Stimulated activated CD4-positive, alpha-beta T cell treated with anti-CD3 and anti-CD28 coated beads, TNF-alpha, amount 100 ng/mL, for 4 hours (primary cell): ENCODE measurements at regions not wholly inside any gene's neighbourhood (a gene's known extent, or its start where the extent isn't known, plus 50 kb on each side); places are given as distances from the start of the nearest gene placed in this dataset.

ENCODE experiments used
- DNase-seq, 3 experiments: peaks; one replicate each; pipeline ENCODE4 v3.0.0-alpha.2; 2020; ENCODE audit warnings: low read depth in 3 of 3

DNA sequence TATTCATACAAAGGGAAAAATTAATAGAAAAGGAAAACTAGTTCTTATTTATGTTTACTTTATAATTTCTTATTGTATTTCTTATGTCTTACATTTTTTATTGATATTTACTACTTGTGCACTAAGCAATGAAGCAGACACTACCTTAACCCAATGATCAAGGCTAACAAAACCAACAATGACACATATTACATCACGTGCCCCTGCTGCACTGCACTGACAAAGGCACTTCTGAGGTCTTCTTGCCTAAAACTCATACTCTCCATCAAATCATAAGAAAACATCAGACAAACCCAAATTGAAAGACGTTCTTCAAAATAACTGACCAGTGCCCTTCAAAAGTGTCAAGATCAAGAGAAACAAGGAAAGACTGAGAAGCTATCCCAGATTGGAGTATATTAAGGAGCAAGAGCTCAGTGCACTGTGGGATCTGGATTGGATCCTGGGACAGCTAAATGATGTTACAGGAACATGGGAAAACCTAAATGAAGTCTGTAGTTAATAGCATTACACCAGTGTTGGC is 230.9 kb downstream of the AUH start:
- DNase-seq, result no peak

DNA sequence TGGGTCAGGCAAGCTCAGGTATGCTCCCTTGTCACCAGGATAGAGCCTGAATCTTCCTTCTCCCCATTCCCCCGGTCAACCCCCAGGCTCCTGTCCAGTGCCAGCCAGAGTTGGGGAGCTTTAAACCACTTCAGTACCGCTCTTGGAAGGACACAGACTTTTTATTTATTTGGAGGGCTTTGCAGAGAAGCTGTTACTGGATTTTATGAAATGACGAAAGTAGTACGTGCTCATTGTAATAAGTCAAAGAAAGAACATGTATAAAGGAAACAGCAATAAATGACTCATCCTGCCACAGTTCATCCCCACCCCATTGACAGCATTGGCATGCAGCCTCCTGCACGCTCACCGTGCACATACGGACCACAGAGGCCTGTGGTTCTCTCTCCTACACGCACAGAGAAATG is 230.3 kb downstream of the AUH start:
- DNase-seq, result peak in 1 of 3 experiments; percentile 13

DNA sequence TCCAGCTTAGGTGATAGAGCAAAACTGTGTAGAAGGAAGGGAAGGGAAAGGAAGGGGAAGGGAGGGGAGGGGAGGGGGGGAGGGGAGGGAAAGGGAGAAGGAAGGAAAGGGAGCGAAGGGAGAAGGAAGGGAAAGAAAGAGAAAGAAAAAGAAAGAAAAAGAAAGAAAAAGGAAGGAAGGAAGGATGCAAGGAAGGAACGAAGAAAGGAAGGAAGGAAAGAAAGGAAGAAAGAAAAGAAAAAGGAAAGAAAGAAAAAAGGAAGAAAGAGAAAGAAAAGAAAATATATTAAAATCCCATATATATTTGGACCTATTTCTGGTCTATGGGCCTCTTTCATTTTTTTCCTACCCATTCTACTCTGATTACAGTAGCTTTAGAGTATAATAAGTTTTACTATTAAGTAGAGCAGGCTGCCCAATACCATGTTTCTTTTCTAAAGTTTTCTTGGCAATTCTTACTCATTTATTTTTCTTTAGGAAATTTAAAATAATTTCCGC is 229.1 kb downstream of the AUH start:
- no peak for DNase-seq

DNA sequence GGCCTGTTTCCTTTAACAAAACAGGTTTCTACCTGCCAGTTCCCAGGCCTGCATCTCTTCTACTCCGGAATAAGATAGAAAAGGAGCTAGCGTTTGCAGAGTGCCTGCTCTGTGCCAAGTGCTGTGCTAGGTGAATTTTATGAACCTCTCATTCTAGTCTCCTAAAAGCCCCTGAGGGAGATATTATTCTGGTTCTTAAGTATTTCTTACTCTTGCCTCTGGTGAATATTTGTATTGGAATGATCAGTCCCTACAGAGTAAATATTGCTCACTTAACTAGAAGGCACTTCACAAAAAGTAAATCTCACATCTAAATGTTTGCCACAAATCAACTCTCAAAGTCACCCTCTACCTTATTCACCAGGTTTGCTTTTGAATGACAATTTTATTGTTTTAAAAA is 227.1 kb downstream of the AUH start:
- no peak for DNase-seq

DNA sequence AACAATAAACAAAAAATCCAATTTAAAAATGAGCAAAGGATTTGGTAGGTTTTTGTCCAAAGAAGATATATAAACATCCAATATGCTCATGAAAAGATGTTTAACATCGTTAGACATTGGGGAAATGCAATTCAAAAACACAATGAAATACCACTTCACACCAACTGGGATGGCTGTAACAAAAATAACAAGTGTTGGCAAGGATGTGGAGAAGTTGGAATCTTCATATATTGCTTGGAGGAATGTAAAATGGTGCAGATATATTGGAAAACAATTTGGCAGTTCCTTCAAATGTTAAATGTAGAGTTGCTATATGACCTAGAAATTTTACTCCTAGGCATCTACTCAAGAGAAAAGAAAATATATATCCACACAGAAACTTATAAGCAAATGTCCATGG is 224.3 kb downstream of the AUH start:
- no peak for DNase-seq

DNA sequence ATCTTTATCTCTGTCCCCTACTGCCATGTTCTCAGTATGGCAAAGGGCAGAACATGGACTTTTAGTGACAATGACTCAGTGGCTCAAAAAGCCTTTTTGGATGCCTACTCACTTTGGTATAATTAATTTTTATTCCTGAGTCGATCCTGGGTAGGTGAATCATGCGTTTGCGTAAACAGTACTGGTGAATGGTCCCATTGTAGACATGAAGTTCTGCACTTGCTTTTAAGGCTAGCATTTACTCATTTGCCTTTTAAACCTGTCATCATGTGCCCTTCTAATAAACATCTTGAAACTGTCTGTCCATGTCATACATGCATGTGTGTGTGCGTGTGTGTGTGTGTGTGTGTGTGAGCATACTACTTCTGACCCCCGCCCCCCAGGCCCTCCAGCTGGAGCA is 223.0 kb downstream of the AUH start:
- DNase-seq, result no peak

DNA sequence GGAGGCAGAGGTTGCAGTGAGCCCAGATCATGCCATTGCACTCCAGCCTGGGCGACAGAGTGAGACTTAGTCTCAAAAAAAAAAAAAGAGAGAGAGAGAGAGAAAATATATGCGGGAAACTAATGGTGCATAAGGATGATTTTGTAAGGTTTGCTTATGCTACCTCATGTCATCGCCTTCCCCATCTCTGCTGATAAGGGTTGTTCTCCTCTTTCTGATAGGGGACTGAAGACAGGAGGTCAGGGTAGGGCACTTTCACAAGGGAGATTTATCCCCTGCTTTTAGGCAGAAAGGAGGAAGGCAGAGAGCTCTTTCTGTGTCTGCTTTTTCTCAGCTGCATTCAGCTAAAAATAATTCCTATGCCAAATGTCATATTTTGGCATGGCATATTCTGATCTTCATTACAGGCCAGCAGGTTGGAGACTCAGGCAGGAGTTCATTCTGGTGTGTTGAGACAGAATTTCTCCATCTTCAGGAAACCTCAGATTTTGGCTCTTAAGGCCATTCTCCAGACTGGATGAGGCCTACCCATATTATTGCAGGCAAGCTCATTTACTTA is 220.2 kb downstream of the AUH start:
- DNase-seq, result no peak

DNA sequence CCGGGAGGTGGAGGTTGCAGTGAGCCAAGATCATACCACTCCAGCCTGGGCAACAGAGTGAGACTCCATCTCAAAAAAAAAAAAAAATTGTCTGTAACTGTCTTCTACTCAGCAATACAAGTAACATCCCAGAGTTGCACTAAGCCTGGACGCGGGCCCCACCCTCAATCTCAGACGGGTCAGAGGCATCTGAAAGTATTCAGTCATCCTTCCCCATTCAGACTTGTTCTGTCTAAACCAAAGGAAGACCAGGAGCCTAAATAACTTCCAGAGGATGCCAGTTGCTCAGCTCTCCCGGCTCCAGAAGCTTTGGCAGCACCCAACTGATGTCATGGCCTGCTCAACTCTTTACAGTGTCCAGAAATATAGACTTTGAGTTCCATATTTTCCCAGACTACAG is 218.6 kb downstream of the AUH start:
- DNase-seq, result no peak

DNA sequence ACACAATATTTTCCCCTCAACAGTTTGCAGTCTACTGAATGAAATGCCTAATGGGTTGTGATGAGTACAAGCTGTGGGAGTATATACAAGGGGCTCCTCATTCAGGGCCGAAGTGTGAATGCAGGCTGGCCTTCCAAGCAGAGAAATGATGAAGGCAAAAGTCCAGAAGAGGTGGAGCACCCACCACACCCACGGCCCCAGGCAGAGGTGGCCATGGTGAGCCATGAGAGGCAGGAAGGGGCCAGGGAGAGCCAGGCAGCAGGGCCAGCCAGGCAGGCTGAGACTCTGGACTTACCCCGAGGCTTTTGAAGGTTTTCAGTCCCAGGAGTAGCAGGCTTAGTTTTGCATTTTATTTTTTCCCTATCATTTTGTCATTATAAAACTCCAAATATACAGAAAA is 218.1 kb downstream of the AUH start:
- DNase-seq, result no peak

DNA sequence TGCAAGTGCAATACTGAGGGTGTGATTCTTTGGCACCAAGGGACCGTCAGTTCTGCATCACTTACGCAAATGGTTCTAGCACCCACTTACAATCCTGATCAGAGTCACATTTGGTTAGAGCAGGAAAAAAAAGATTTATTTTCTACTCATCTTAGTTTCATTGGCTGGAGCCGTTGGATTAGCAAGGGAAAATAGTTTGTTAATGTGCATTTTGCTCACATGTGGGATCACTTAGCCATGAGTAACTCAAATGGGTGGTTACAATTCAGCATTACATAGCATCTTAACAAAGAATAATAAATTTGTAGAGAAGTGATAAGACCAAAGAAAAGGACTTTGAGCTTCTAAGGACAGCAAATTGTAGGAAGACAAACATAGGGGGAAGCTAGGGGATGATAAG is 216.9 kb downstream of the AUH start:
- DNase-seq, result no peak

DNA sequence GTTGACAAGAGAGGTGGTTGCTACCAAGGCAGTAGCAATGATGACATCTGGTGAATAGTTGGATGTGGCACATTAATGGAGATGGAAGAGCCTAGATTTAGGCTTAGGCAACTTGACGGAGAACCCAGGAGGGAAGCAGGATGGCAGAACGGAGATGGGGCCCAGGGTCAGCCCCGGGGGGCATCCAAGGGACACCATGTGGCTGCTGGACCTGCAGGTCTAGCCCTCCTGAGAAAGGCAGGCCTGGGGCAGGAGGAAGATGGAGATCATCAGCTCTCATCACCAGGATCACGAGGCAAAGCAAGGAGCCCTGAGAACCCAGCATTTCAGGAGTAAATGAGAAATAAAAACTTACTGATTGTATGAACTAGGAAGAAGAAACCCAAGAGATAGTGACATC is 216.2 kb downstream of the AUH start:
- DNase-seq, result no peak

DNA sequence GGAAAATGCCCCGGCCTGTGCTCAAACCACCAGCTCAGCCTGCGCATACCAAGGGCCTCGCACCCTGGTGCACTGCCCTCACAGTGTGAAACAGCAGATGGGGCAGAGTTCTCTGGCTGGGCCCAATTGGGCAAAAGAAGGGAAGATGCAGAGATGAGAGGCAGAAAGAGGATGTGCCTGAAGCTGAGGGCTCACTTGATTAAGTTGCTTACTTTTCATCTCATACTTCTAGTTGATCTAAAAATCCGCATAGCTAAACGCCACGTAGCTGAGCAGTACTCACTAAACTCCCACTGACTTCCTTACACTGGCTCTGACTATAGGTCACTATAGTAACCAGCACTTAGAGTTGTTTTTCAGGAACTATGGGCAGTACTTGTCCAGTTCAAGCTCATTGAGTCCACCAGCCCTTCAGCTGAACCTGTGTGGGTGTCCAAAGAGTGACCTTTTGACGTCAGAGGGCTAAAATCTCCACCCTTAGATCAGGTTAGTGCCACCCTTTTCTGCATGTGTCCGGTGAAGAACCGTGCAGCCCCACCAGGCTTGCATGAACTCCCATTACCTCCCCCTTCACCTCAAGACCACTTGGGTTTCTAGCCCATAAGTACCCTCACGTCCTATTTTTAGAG is 215.2 kb downstream of the AUH start:
- no peak for DNase-seq

DNA sequence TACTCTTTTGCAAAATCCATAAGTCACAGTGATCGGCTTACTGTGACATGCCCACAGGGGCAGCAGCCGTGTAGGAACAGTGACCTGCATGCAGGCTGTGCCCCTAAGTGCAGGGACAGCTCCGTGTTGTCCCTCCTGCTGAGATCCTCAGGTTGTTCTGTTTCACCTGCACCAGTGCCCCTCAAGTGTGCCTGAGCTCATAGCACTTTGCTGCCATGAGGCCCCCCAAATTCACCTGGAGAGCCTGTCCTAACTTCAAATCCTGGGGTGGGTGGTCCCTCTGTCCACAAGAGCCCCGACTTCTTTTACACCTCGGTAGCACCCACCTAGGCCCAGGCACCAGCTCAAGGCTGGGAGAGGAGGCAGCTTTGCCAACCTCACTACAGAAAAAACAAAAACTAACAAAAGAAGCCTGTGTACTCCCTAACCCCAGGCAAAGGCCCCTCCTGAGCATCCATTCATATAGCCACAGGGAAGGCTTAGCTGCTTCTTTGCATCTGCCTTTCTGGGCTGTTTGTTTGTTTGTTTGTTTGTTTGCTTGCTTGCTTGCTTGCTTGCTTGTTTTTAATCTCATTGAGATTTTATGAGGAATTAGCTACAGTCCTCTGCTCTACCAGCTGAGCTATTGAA is 214.5 kb downstream of the AUH start:
- no peak for DNase-seq

DNA sequence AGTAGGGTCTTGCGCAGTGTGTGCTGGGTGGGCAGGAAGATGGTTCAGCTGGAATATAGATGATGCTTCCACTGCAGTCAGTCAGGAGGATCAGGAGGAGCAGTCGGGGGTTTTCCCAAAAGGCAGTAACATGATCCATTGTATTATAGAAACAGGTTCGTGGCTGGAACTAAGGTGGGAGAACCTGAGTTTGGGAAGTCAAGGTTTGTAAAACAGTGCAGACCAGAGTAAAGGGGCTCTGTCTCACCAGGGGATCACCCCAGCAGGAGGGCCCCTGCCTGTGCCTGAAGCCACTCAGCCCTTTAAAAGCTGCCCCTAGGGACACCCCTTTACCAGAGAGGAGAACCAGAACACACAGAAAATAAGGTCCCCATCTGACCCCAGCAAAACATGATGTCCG is 213.4 kb downstream of the AUH start:
- no peak for DNase-seq

DNA sequence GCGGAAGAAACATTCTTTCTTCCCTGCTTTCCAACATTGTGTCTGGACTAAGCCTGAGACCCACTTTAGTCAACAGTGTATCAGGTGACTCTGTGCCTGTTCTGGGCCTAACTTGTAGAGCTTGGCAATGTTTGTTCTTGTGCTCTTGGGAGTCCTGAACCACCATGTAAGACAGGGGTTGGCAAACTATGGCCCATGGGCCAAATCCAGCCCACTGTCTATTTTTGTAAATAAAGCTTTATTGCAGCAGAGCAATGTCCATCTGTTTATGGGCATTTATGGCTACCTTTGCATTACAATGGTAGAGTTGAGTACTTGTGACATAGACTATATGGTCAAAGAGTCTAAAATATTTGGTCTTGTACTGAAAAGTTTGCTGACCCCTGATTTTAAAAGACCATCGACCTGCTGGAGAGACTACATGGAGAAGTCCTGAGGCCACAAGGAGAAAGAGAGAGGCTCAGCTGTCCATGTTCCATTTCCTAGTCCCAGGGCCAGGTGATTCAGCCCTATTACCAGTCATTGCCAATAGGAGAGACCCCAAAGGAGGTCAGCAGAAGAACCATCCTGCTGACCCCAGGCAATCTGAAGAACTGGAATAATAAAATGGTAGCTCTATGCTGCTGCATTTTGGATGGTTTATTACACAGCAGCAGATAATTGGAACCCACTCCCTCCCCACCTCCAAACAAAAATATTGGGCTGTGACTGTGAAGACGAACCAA is 211.3 kb downstream of the AUH start:
- no peak for DNase-seq

DNA sequence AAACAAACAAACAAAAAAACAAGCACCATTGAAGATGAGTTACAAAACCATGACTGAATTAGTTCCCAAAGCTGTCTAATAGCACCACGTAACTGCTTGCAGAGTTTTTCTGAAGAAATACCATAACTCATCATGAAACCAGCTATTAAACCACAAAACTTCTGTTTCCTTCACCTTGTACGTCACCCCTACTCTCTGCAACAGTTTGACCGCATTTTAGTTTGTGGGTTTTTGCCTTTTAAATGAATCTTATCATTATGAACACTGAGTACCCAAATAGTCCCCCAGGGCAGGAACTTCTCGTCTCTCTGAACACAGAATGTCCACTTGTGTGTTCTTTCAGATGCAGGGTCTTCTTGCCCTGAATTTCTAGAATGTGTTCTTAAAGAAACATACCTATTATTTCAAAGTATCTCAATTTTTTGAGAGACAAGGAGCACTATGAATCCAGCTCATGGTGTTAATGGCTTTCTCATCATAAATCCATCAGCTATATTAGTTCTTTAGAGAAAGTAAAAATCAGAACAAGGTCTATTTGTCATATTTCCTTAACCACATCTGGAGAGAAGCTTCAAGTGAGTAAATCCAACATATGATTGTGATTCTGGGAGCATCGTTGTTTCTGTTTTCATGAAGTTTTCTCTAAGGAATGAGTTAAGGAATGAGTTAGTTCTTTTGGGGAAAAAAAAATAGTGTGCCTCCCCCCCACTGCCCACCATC is 210.6 kb downstream of the AUH start:
- DNase-seq, result no peak

DNA sequence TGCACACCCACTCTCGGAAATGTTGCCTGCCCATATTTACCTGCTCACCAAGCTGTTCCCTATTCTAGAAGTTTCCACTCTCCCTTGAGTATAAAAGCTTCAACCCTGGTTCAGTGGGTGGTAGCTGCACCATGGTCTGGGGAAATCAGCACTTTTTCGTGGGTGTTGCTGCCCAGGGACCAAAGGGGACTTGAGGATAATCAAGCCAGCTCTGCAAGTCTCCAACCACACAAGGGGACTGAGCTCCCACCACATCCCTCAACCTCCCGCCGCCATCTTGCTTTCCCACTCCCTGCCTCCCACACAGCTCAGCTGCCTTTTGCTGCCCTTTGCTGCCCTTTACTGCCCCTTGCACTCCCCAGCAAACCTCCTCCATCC is 210.0 kb downstream of the AUH start:
- no peak for DNase-seq

DNA sequence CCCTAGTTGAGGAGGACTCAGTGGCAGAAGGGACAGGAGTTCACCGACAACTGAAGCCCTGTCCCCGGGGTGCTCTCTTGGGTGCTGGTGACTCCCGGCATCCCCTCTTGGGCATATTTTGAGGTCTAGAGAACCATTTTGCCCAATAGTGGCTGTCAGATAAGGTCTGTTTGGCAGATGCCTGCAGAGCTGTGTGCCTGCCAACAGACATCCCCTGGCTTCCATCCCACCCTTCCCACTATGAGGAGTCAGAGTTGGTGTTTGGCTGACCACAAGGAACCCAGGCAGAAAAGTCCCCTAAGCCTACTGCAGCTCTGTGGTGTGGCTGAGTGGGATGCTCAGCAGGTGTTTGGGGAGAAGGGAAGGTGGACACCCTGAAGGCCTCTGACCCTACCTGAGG is 207.0 kb downstream of the AUH start:
- DNase-seq, result no peak

DNA sequence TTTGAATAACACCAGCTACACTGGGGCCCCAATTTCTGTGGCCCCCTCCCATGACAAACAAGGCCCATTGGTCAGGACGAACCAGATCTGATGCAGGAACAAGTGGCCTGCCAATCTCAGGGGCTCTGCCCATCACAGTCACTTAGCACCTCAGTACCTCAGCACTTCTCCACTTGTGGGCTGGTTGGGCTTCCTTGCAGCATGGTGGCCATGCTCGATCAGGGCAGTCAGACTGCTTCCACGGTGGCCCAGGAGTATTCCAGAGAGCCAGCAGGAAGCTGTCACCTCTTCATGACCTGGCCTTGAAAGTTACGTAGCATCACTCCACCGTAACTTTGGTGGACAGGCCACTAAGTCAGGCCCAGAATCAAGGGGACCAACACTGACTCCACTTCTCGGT is 206.5 kb downstream of the AUH start:
- DNase-seq, result no peak

DNA sequence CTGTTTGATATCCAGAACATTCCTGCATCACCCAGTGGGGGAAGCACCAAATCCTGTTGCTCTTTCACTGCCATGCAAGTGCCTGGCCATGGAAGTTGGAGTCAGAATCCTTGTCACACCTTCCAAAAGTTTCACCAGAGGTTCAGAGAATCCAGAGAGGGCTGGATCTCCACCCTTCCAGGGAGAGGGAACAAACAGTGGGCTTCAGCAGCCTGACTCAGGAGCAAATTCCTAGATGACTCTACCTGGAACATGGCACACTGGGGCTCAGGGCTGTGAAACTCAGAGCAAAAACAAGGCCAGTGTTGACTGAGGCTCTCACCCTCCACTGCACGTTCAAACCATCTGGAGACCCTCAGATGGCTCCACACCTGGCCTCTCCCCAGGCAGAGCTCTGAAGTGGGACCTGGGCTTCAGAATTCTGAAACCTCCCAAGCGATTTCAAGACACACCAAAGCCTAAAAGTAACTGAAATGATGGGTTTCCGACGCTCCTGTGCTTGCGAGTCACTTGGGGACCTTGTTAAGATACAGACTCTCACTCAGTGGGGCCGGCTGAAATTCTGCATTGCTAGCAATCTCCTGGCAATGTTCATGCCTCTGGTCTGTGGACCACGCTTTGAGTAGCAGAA is 205.9 kb downstream of the AUH start:
- no peak for DNase-seq

DNA sequence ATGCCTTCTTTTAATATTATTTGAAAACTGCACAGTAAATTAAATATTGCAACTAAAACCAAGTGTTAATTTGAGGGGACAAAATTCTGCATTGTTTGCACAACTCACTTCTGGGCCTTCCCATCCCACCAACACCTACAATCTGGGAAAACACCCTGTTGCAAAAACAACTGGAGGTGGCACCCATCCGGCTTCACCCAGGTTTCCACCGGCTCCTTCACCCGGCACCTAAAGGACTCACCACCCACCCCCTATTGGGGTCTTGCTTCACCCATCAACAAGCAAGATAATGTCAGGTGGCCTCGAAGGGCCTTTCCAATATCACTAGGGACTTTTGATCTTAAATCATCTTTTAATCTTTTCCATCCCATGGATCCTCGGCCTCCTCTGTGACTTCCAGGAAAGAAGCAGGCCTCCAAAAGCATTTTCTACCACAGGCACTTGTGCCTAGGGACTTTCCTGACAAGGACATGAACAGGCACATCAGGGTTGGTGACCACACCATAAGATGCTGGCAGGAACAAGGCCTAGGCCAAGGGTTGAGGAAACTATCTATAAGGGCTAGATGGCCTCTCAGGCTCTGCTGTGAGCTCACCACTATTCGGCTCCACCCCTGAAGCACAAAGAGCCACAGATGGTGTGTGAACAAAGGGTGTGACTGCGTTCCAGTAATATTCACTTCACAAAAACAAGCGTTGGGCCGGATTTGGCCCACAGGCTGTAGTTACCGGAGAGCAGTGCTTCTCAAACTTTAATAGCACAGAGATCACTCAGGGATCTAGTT is 205.1 kb downstream of the AUH start:
- no peak for DNase-seq
